Mucosa of descending colon (tissue), 3 donors: ENCODE measurements at regions not wholly inside any gene's neighbourhood (a gene's known extent, or its start where the extent isn't known, plus 50 kb on each side); places are given as distances from the start of the nearest gene placed in this dataset.
A peak's percentile ranks its signal among the peaks of the same experiment; 100 is the strongest.

ENCODE experiments used
- ATAC-seq: fragments of 200-7000 bp; cut with Tn5 transposase; one replicate; pipeline ENCODE4 v1.9.1; 2020; ENCODE audit warnings: mild to moderate bottlenecking, moderate library complexity
- DNase-seq, 3 donors: peaks; one replicate each; pipeline ENCODE4 v3.0.0-alpha.2; 2020
- H3K36me3 ChIP-seq: fragments of 200-600 bp; one replicate; pipeline ENCODE4 v1.8.0; 2021; ENCODE audit warnings: low read depth, mild to moderate bottlenecking
- H3K4me1 ChIP-seq: fragments of 200-600 bp; one replicate; pipeline ENCODE4 v1.8.0; 2021; ENCODE audit warnings: low read depth, mild to moderate bottlenecking
- H3K4me3 ChIP-seq: fragments of 200-600 bp; one replicate; pipeline ENCODE4 v1.8.0; 2021; ENCODE audit warnings: mild to moderate bottlenecking
- H3K9me3 ChIP-seq: fragments of 200-600 bp; one replicate; pipeline ENCODE4 v1.8.0; 2021; ENCODE audit warnings: mild to moderate bottlenecking
- CTCF ChIP-seq: fragments of 200-600 bp; IDR thresholded peaks from one replicate; pipeline ENCODE4 v1.8.0; 2022; ENCODE audit warnings: antibody characterized with exemption, mild to moderate bottlenecking
- intact Hi-C, 2 donors: fragments of 100-400 bp; cut with DNase I in 1 of 2; cut with micrococcal nuclease in 1 of 2; formaldehyde crosslinking; loops; one replicate each; pipeline versions ENCODE4 v1.11.0 to v1.11.1; 2022; cut with DNase I, micrococcal nuclease
- donor health status: DM: no; HTN: no; CAD: no; lungs with moderate emphysema.
- donor health status: DM: no; HTN: no; CAD: no.
- donor health status: DM: no; HTN: yes; CAD: no.

- no peak for DNase-seq
- H3K4me1 ChIP-seq: no peaks in the 10 kb centered on the region
- H3K4me3 ChIP-seq: no peak overlapping the region
- ATAC-seq: no peak
- intact Hi-C loops: no loop called here
- no peaks in the 10 kb centered on the region for H3K9me3 ChIP-seq
- no peaks in the 10 kb centered on the region for H3K36me3 ChIP-seq
- TF ChIP-seq CTCF: no peak
These were observed 51.1 kb downstream of the DOP1B start for GRCh38 chr21:36207577-36208320.

GRCh38 chr21:36208326-36209013 lies 51.8 kb downstream of the DOP1B start:
- no peaks in the 10 kb centered on the region for H3K4me1 ChIP-seq
- no peak for TF ChIP-seq CTCF
- DNase-seq (no peak), ATAC-seq (no peak)
- H3K9me3 ChIP-seq: no peaks in the 10 kb centered on the region
- H3K36me3 ChIP-seq: no peaks in the 10 kb centered on the region
- intact Hi-C loops: no loop called here
- no peak overlapping the region for H3K4me3 ChIP-seq

GRCh38 chr21:36209626-36210171 lies 53.1 kb downstream of the DOP1B start:
- intact Hi-C loops: no loop called here
- DNase-seq: peak in 1 of 3 donors; percentile 86

GRCh38 chr21:36210779-36211659 lies 54.4 kb downstream of the DOP1B start:
- intact Hi-C loops: no loop called here
- H3K36me3 ChIP-seq: no peaks in the 10 kb centered on the region
- DNase-seq: no peak

More at GRCh38 chr21:36209626-36210171, 53.1 kb downstream of the DOP1B start:
- H3K4me1 ChIP-seq: no peaks in the 10 kb centered on the region
- no peak overlapping the region for H3K4me3 ChIP-seq
- peak; percentile 84 for ATAC-seq
- H3K36me3 ChIP-seq: no peaks in the 10 kb centered on the region
- no peaks in the 10 kb centered on the region for H3K9me3 ChIP-seq
- TF ChIP-seq CTCF: no peak

More at GRCh38 chr21:36210779-36211659, 54.4 kb downstream of the DOP1B start:
- TF ChIP-seq CTCF: no peak
- Histone ChIP-seq H3K9me3 (no peaks in the 10 kb centered on the region), H3K4me1 (no peaks in the 10 kb centered on the region), H3K4me3 (no peak overlapping the region)
- no peak for ATAC-seq
